ENCODE measurements at regions not wholly inside any gene's neighbourhood (a gene's known extent, or its start where the extent isn't known, plus 50 kb on each side); places are given as distances from the start of the nearest gene placed in this dataset.
"Not testable (repeated sequence)": the region's sequence is repeated elsewhere in the genome, so short reads cannot be mapped to it uniquely, and the experiment has no call there.

- Histone ChIP-seq H3K36me3 (ENCODE audit: insufficient read depth, low read depth, low read length) (no peaks in the 10 kb centered on the region), H3K27me3 (ENCODE audit: insufficient read depth, low read length) (no peaks in the 10 kb centered on the region), H3K27ac (ENCODE audit: low read length) (no peak overlapping the region), H3K9me3 (ENCODE audit: insufficient read depth, low read depth, low read length) (no peaks in the 10 kb centered on the region), H3K9ac (ENCODE audit: low read depth, low read length) (no peak overlapping the region), H3K4me1 (ENCODE audit: insufficient read depth, low read length) (no peaks in the 10 kb centered on the region), H3K4me3 (ENCODE audit: low read length) (no peak overlapping the region)
Observed at GRCh38 chr16:87160701-87161337, 156.4 kb downstream of the C16orf95 start.

GRCh38 chr16:87161410-87161809 is 155.8 kb downstream of the C16orf95 start:
- not testable (repeated sequence) for H3K4me3 ChIP-seq (ENCODE audit: low read length); H3K27ac ChIP-seq (ENCODE audit: low read length); H3K9me3 ChIP-seq (ENCODE audit: insufficient read depth, low read depth, low read length); H3K27me3 ChIP-seq (ENCODE audit: insufficient read depth, low read length); H3K36me3 ChIP-seq (ENCODE audit: insufficient read depth, low read depth, low read length); H3K4me1 ChIP-seq (ENCODE audit: insufficient read depth, low read length); H3K9ac ChIP-seq (ENCODE audit: low read depth, low read length)

GRCh38 chr16:87161822-87162676 is 155.1 kb downstream of the C16orf95 start:
- Histone ChIP-seq H3K4me3 (ENCODE audit: low read length) (no peak overlapping the region), H3K9ac (ENCODE audit: low read depth, low read length) (no peak overlapping the region), H3K27me3 (ENCODE audit: insufficient read depth, low read length) (no peaks in the 10 kb centered on the region), H3K27ac (ENCODE audit: low read length) (no peak overlapping the region), H3K36me3 (ENCODE audit: insufficient read depth, low read depth, low read length) (no peaks in the 10 kb centered on the region), H3K4me1 (ENCODE audit: insufficient read depth, low read length) (no peaks in the 10 kb centered on the region), H3K9me3 (ENCODE audit: insufficient read depth, low read depth, low read length) (no peaks in the 10 kb centered on the region)

- not testable (repeated sequence) for H3K27ac ChIP-seq (ENCODE audit: low read length); H3K9ac ChIP-seq (ENCODE audit: low read depth, low read length); H3K4me3 ChIP-seq (ENCODE audit: low read length); H3K27me3 ChIP-seq (ENCODE audit: insufficient read depth, low read length); H3K9me3 ChIP-seq (ENCODE audit: insufficient read depth, low read depth, low read length); H3K36me3 ChIP-seq (ENCODE audit: insufficient read depth, low read depth, low read length); H3K4me1 ChIP-seq (ENCODE audit: insufficient read depth, low read length)
Observed at GRCh38 chr16:87162799-87163198, 154.4 kb downstream of the C16orf95 start.

- Histone ChIP-seq H3K4me3 (ENCODE audit: low read length) (no peak overlapping the region), H3K36me3 (ENCODE audit: insufficient read depth, low read depth, low read length) (no peaks in the 10 kb centered on the region), H3K27me3 (ENCODE audit: insufficient read depth, low read length) (no peaks in the 10 kb centered on the region), H3K27ac (ENCODE audit: low read length) (no peak overlapping the region), H3K9me3 (ENCODE audit: insufficient read depth, low read depth, low read length) (no peaks in the 10 kb centered on the region), H3K9ac (ENCODE audit: low read depth, low read length) (no peak overlapping the region), H3K4me1 (ENCODE audit: insufficient read depth, low read length) (no peaks in the 10 kb centered on the region)
Observed at GRCh38 chr16:87163637-87164036, 153.6 kb downstream of the C16orf95 start.

- no peaks in the 10 kb centered on the region for H3K36me3 ChIP-seq (ENCODE audit: insufficient read depth, low read depth, low read length)
- no peak overlapping the region for H3K4me3 ChIP-seq (ENCODE audit: low read length)
- H3K9me3 ChIP-seq (ENCODE audit: insufficient read depth, low read depth, low read length) = no peaks in the 10 kb centered on the region
- no peak overlapping the region for H3K27ac ChIP-seq (ENCODE audit: low read length)
- H3K4me1 ChIP-seq (ENCODE audit: insufficient read depth, low read length) = no peaks in the 10 kb centered on the region
- H3K9ac ChIP-seq (ENCODE audit: low read depth, low read length) = no peak overlapping the region
- H3K27me3 ChIP-seq (ENCODE audit: insufficient read depth, low read length) = no peaks in the 10 kb centered on the region
Observed at GRCh38 chr16:87165151-87165550, 152.0 kb downstream of the C16orf95 start.

- Histone ChIP-seq H3K36me3 (ENCODE audit: insufficient read depth, low read depth, low read length) (no peaks in the 10 kb centered on the region), H3K27me3 (ENCODE audit: insufficient read depth, low read length) (no peaks in the 10 kb centered on the region), H3K4me3 (ENCODE audit: low read length) (no peak overlapping the region), H3K4me1 (ENCODE audit: insufficient read depth, low read length) (no peaks in the 10 kb centered on the region), H3K27ac (ENCODE audit: low read length) (no peak overlapping the region), H3K9ac (ENCODE audit: low read depth, low read length) (no peak overlapping the region), H3K9me3 (ENCODE audit: insufficient read depth, low read depth, low read length) (no peaks in the 10 kb centered on the region)
Observed at GRCh38 chr16:87165885-87166284, 151.3 kb downstream of the C16orf95 start.

GRCh38 chr16:87166321-87166720 is 150.9 kb downstream of the C16orf95 start:
- Histone ChIP-seq H3K4me1 (ENCODE audit: insufficient read depth, low read length) (no peaks in the 10 kb centered on the region), H3K27me3 (ENCODE audit: insufficient read depth, low read length) (no peaks in the 10 kb centered on the region), H3K4me3 (ENCODE audit: low read length) (no peak overlapping the region), H3K9me3 (ENCODE audit: insufficient read depth, low read depth, low read length) (no peaks in the 10 kb centered on the region), H3K9ac (ENCODE audit: low read depth, low read length) (no peak overlapping the region), H3K27ac (ENCODE audit: low read length) (no peak overlapping the region), H3K36me3 (ENCODE audit: insufficient read depth, low read depth, low read length) (no peaks in the 10 kb centered on the region)

GRCh38 chr16:87166934-87167333 is 150.3 kb downstream of the C16orf95 start:
- H3K27ac ChIP-seq (ENCODE audit: low read length) = no peak overlapping the region
- H3K4me3 ChIP-seq (ENCODE audit: low read length) = no peak overlapping the region
- H3K36me3 ChIP-seq (ENCODE audit: insufficient read depth, low read depth, low read length) = no peaks in the 10 kb centered on the region
- H3K27me3 ChIP-seq (ENCODE audit: insufficient read depth, low read length) = no peaks in the 10 kb centered on the region
- no peak overlapping the region for H3K9ac ChIP-seq (ENCODE audit: low read depth, low read length)
- H3K4me1 ChIP-seq (ENCODE audit: insufficient read depth, low read length) = no peaks in the 10 kb centered on the region
- H3K9me3 ChIP-seq (ENCODE audit: insufficient read depth, low read depth, low read length) = no peaks in the 10 kb centered on the region

GRCh38 chr16:87169509-87169995 is 147.6 kb downstream of the C16orf95 start:
- Histone ChIP-seq H3K4me1 (ENCODE audit: insufficient read depth, low read length) (no peaks in the 10 kb centered on the region), H3K36me3 (ENCODE audit: insufficient read depth, low read depth, low read length) (no peaks in the 10 kb centered on the region), H3K4me3 (ENCODE audit: low read length) (no peak overlapping the region), H3K27ac (ENCODE audit: low read length) (no peak overlapping the region), H3K9me3 (ENCODE audit: insufficient read depth, low read depth, low read length) (no peaks in the 10 kb centered on the region), H3K9ac (ENCODE audit: low read depth, low read length) (no peak overlapping the region), H3K27me3 (ENCODE audit: insufficient read depth, low read length) (no peaks in the 10 kb centered on the region)

GRCh38 chr16:87170310-87170709 is 146.9 kb downstream of the C16orf95 start:
- no peak overlapping the region for H3K27ac ChIP-seq (ENCODE audit: low read length)
- H3K4me1 ChIP-seq (ENCODE audit: insufficient read depth, low read length) = no peaks in the 10 kb centered on the region
- no peak overlapping the region for H3K4me3 ChIP-seq (ENCODE audit: low read length)
- no peaks in the 10 kb centered on the region for H3K36me3 ChIP-seq (ENCODE audit: insufficient read depth, low read depth, low read length)
- H3K27me3 ChIP-seq (ENCODE audit: insufficient read depth, low read length) = no peaks in the 10 kb centered on the region
- no peak overlapping the region for H3K9ac ChIP-seq (ENCODE audit: low read depth, low read length)
- H3K9me3 ChIP-seq (ENCODE audit: insufficient read depth, low read depth, low read length) = no peaks in the 10 kb centered on the region

- no peak overlapping the region for H3K4me3 ChIP-seq (ENCODE audit: low read length)
- no peak overlapping the region for H3K9ac ChIP-seq (ENCODE audit: low read depth, low read length)
Observed at GRCh38 chr16:87171723-87172122, 145.5 kb downstream of the C16orf95 start.

More at GRCh38 chr16:87171723-87172122, 145.5 kb downstream of the C16orf95 start:
- Histone ChIP-seq H3K4me1 (ENCODE audit: insufficient read depth, low read length) (no peaks in the 10 kb centered on the region), H3K27me3 (ENCODE audit: insufficient read depth, low read length) (no peaks in the 10 kb centered on the region), H3K27ac (ENCODE audit: low read length) (no peak overlapping the region), H3K36me3 (ENCODE audit: insufficient read depth, low read depth, low read length) (no peaks in the 10 kb centered on the region), H3K9me3 (ENCODE audit: insufficient read depth, low read depth, low read length) (no peaks in the 10 kb centered on the region)
